GM23338 (cell line): ENCODE measurements at regions not wholly inside any gene's neighbourhood (a gene's known extent, or its start where the extent isn't known, plus 50 kb on each side); places are given as distances from the start of the nearest gene placed in this dataset.

Experiments
- ATAC-seq: fragments of 200-7000 bp; cut with Tn5 transposase; 3 replicates; pipeline ENCODE4 v1.9.1; 2020
- DNase-seq: peaks from one replicate; pipeline ENCODE4 v3.0.0-alpha.2; 2015; ENCODE audit warnings: low spot score
- H2AFZ ChIP-seq: fragments of 200-600 bp; sonication (generic); 2 replicates; pipeline ENCODE4 v1.8.0; 2016; ENCODE audit warnings: antibody characterized with exemption, mild to moderate bottlenecking, moderate library complexity
- H3F3A ChIP-seq: fragments of 200-600 bp; sonication (generic); replicated peaks from 2 replicates; pipeline ENCODE4 v1.8.0; 2017; ENCODE audit warnings: antibody characterized with exemption, mixed run types, low read depth
- H3K27ac ChIP-seq: fragments of 200-600 bp; sonication (generic); 2 replicates; pipeline ENCODE4 v1.6.1; 2016; ENCODE audit warnings: low read depth
- H3K27me3 ChIP-seq: fragments of 200-600 bp; sonication (generic); 2 replicates; pipeline ENCODE4 v1.8.0; 2016; ENCODE audit warnings: mild to moderate bottlenecking, mixed run types, moderate library complexity; ENCODE audit not compliant: insufficient read depth
- H3K36me3 ChIP-seq: fragments of 200-600 bp; sonication (generic); 2 replicates; pipeline ENCODE4 v1.8.0; 2016; ENCODE audit warnings: mild to moderate bottlenecking; ENCODE audit not compliant: insufficient read depth
- H3K4me1 ChIP-seq: fragments of 200-600 bp; sonication (generic); 2 replicates; pipeline ENCODE4 v1.8.0; 2016; ENCODE audit warnings: mild to moderate bottlenecking, moderate library complexity; ENCODE audit not compliant: insufficient read depth
- H3K4me2 ChIP-seq: fragments of 200-600 bp; sonication (generic); 2 replicates; pipeline ENCODE4 v1.7.1; 2017; ENCODE audit warnings: mixed run types
- H3K4me3 ChIP-seq: fragments of 200-600 bp; sonication (generic); 2 replicates; pipeline ENCODE4 v1.6.1; 2016; ENCODE audit warnings: mixed run types
- H3K79me2 ChIP-seq: fragments of 200-600 bp; sonication (generic); replicated peaks from 2 replicates; pipeline ENCODE4 v1.8.0; 2017; ENCODE audit warnings: mild to moderate bottlenecking; ENCODE audit not compliant: insufficient read depth
- H3K9me2 ChIP-seq: fragments of 200-600 bp; sonication (generic); 2 replicates; pipeline ENCODE4 v1.8.0; 2017; ENCODE audit not compliant: insufficient read depth
- H4K20me1 ChIP-seq: fragments of 200-600 bp; sonication (generic); replicated peaks from 2 replicates; pipeline ENCODE4 v1.8.0; 2017; ENCODE audit warnings: mild to moderate bottlenecking; ENCODE audit not compliant: insufficient read depth
- H3K27ac Mint-ChIP-seq: 2 replicates; pipeline ENCODE4 v1.8.0; 2020; ENCODE audit warnings: inconsistent platforms, mild to moderate bottlenecking, moderate library complexity, mixed read lengths
- H3K27me3 Mint-ChIP-seq: 3 replicates; pipeline ENCODE4 v1.8.0; 2022; ENCODE audit warnings: low read depth, mild to moderate bottlenecking, moderate library complexity, mixed read lengths, inconsistent platforms; ENCODE audit not compliant: insufficient read depth, poor library complexity
- H3K36me3 Mint-ChIP-seq: 3 replicates; pipeline ENCODE4 v1.8.0; 2021; ENCODE audit warnings: low read depth, mild to moderate bottlenecking, inconsistent platforms, moderate library complexity, mixed read lengths
- H3K4me1 Mint-ChIP-seq: 3 replicates; pipeline ENCODE4 v1.8.0; 2020; ENCODE audit warnings: mild to moderate bottlenecking, inconsistent platforms, mixed read lengths
- H3K4me3 Mint-ChIP-seq: 3 replicates; pipeline ENCODE4 v1.8.0; 2021; ENCODE audit warnings: moderate library complexity, mild to moderate bottlenecking, inconsistent platforms, mixed read lengths
- H3K9me3 Mint-ChIP-seq: 3 replicates; pipeline ENCODE4 v1.8.0; 2020; ENCODE audit warnings: moderate library complexity, mild to moderate bottlenecking, inconsistent platforms, mixed read lengths
- CREB1 ChIP-seq: fragments of 250-450 bp; sonication (Bioruptor Pico); IDR thresholded peaks from 2 replicates; pipeline ENCODE4 v1.5.0; 2020; ENCODE audit warnings: low read depth, mild to moderate bottlenecking, moderate library complexity
- ETS1 ChIP-seq: IDR thresholded peaks from 2 replicates; pipeline ENCODE4 v1.6.1; 2016; ENCODE audit warnings: antibody characterized with exemption
- EZH2phosphoT487 ChIP-seq: fragments of 200-600 bp; sonication (generic); IDR thresholded peaks from one replicate; pipeline ENCODE4 v1.8.1; 2018; ENCODE audit warnings: antibody characterized with exemption; ENCODE audit not compliant: unreplicated experiment
- NANOG ChIP-seq: IDR thresholded peaks from 2 replicates; pipeline ENCODE4 v1.6.1; 2016; ENCODE audit warnings: antibody characterized with exemption, borderline replicate concordance
- POLR2AphosphoS5 ChIP-seq: IDR thresholded peaks from 2 replicates; pipeline ENCODE4 v1.6.1; 2016; ENCODE audit warnings: antibody characterized with exemption, low read depth
- ZNF114 ChIP-seq: fragments of 250-450 bp; sonication (Bioruptor Pico); IDR thresholded peaks from 2 replicates; pipeline ENCODE4 v1.5.0; 2020; ENCODE audit warnings: mild to moderate bottlenecking, moderate library complexity
- ZNF462 ChIP-seq: fragments of 250-450 bp; sonication (Bioruptor Pico); IDR thresholded peaks from 2 replicates; pipeline ENCODE4 v1.5.0; 2020; ENCODE audit warnings: mild to moderate bottlenecking, moderate library complexity

GRCh38 chr20:59452856-59453255, 151.5 kb upstream of the PHACTR3 start (continued):
- TF ChIP-seq ZNF114 (CRISPR knock-in tag) (no peak), ETS1 (no peak), EZH2phosphoT487 (no peak), CREB1 (CRISPR knock-in tag) (no peak), NANOG (no peak), POLR2AphosphoS5 (no peak)

- H3K36me3 ChIP-seq: no peaks in the 10 kb centered on the region
- Mint-ChIP-seq H3K36me3 (no peaks in the 10 kb centered on the region), H3K4me1 (peaks cover 18% of the 10 kb centered on the region)
These were observed 150.4 kb upstream of the PHACTR3 start for GRCh38 chr20:59453759-59454560.

More at GRCh38 chr20:59453759-59454560, 150.4 kb upstream of the PHACTR3 start:
- Histone ChIP-seq H2AFZ (peak overlapping the region; percentile 47; the same call in 1 of the 2 replicates), H3F3A (no peaks in the 10 kb centered on the region), H3K79me2 (no peaks in the 10 kb centered on the region), H3K27me3 (no peaks in the 10 kb centered on the region), H3K9me2 (no peaks in the 10 kb centered on the region; the same call in 1 of the 2 replicates), H3K4me1 (peaks cover 5% of the 10 kb centered on the region; the same call in 1 of the 2 replicates), H3K27ac (no peak overlapping the region), H3K4me2 (no peak overlapping the region), H4K20me1 (no peaks in the 10 kb centered on the region), H3K4me3 (no peak overlapping the region)
- TF ChIP-seq EZH2phosphoT487 (no peak), ZNF114 (CRISPR knock-in tag) (no peak), ZNF462 (CRISPR knock-in tag) (no peak)
- Mint-ChIP-seq H3K4me3 (no peak overlapping the region), H3K9me3 (no peaks in the 10 kb centered on the region), H3K27ac (no peak overlapping the region), H3K27me3 (peaks cover 4% of the 10 kb centered on the region)
- DNase-seq (no peak), ATAC-seq (no peak; the same call in 2 of the 3 replicates)
